ENCODE measurements at regions not wholly inside any gene's neighbourhood (a gene's known extent, or its start where the extent isn't known, plus 50 kb on each side); places are given as distances from the start of the nearest gene placed in this dataset.
"Not testable (repeated sequence)": the region's sequence is repeated elsewhere in the genome, so short reads cannot be mapped to it uniquely, and the experiment has no call there.

- DNase-seq (ENCODE audit: low read depth): no peak
Observed at GRCh38 chr15:31179693-31180092, 78.2 kb upstream of the TRPM1 start.

GRCh38 chr15:31193291-31193690, 91.8 kb upstream of the TRPM1 start:
- DNase-seq (ENCODE audit: low read depth): no peak

- no peak for DNase-seq (ENCODE audit: low read depth)
Observed at GRCh38 chr15:31195871-31196270, 94.3 kb upstream of the TRPM1 start.

GRCh38 chr15:31197497-31198414, 96.2 kb upstream of the TRPM1 start:
- no peak for DNase-seq (ENCODE audit: low read depth)

- DNase-seq (ENCODE audit: low read depth): peak; percentile 61
Observed at GRCh38 chr15:31200735-31201151, 99.2 kb upstream of the TRPM1 start.

- no peak for DNase-seq (ENCODE audit: low read depth)
Observed at GRCh38 chr15:31202953-31203352, 101.4 kb upstream of the TRPM1 start.

GRCh38 chr15:31203999-31204398, 102.5 kb upstream of the TRPM1 start:
- no peak for DNase-seq (ENCODE audit: low read depth)

- no peak for DNase-seq (ENCODE audit: low read depth)
Observed at GRCh38 chr15:31206386-31207181, 105.1 kb upstream of the TRPM1 start.

GRCh38 chr15:31207246-31207645, 105.7 kb upstream of the TRPM1 start:
- no peak for DNase-seq (ENCODE audit: low read depth)

- not testable (repeated sequence) for DNase-seq (ENCODE audit: low read depth)
Observed at GRCh38 chr15:31207861-31208260, 106.3 kb upstream of the TRPM1 start.

- DNase-seq (ENCODE audit: low read depth): no peak
Observed at GRCh38 chr15:31208817-31209216, 107.3 kb upstream of the TRPM1 start.

GRCh38 chr15:31211353-31211752, 109.8 kb upstream of the TRPM1 start:
- no peak for DNase-seq (ENCODE audit: low read depth)

- DNase-seq (ENCODE audit: low read depth): no peak
Observed at GRCh38 chr15:31212326-31213080, 111.0 kb upstream of the TRPM1 start.

- DNase-seq (ENCODE audit: low read depth): no peak
Observed at GRCh38 chr15:31214158-31214863, 112.3 kb upstream of the KLF13 start.

- no peak for DNase-seq (ENCODE audit: low read depth)
Observed at GRCh38 chr15:31214864-31215489, 111.7 kb upstream of the KLF13 start.

- DNase-seq (ENCODE audit: low read depth): peak; percentile 74
Observed at GRCh38 chr15:31215490-31216214, 111.0 kb upstream of the KLF13 start.

GRCh38 chr15:31216215-31216911, 110.3 kb upstream of the KLF13 start:
- no peak for DNase-seq (ENCODE audit: low read depth)

GRCh38 chr15:31217067-31217466, 109.6 kb upstream of the KLF13 start:
- DNase-seq (ENCODE audit: low read depth): no peak

GRCh38 chr15:31217566-31218270, 108.9 kb upstream of the KLF13 start:
- DNase-seq (ENCODE audit: low read depth): no peak
